Smooth muscle cell (in vitro differentiated cells): ENCODE measurements at regions not wholly inside any gene's neighbourhood (a gene's known extent, or its start where the extent isn't known, plus 50 kb on each side); places are given as distances from the start of the nearest gene placed in this dataset.

Source experiments
- DNase-seq: peaks from one replicate; lab custom pipeline; 2025; ENCODE audit not compliant: unreplicated experiment; lab: John Stamatoyannopoulos, UW
- H2AFZ ChIP-seq: fragments of 200-600 bp; sonication (generic); 2 replicates; pipeline ENCODE4 v1.6.0; 2016; ENCODE audit warnings: antibody characterized with exemption, low read depth, mild to moderate bottlenecking
- H3F3A ChIP-seq: fragments of 200-600 bp; sonication (generic); 2 replicates; pipeline ENCODE4 v1.6.0; 2017; ENCODE audit warnings: antibody characterized with exemption, low read depth
- H3K27ac ChIP-seq: fragments of 200-600 bp; sonication (generic); 2 replicates; pipeline ENCODE4 v1.5.1; 2016; ENCODE audit warnings: low read depth, mild to moderate bottlenecking
- H3K27me3 ChIP-seq: fragments of 200-600 bp; sonication (generic); 2 replicates; pipeline ENCODE4 v1.6.1; 2016; ENCODE audit warnings: low read depth, mild to moderate bottlenecking
- H3K36me3 ChIP-seq: fragments of 200-600 bp; sonication (generic); 2 replicates; pipeline ENCODE4 v1.5.1; 2016; ENCODE audit warnings: low read depth
- H3K4me1 ChIP-seq: fragments of 200-600 bp; sonication (generic); 2 replicates; pipeline ENCODE4 v1.5.1; 2016; ENCODE audit warnings: low read depth
- H3K4me2 ChIP-seq: fragments of 200-600 bp; sonication (generic); 2 replicates; pipeline ENCODE4 v1.6.0; 2016; ENCODE audit warnings: mild to moderate bottlenecking
- H3K4me3 ChIP-seq: fragments of 200-600 bp; sonication (generic); 2 replicates; pipeline ENCODE4 v1.5.1; 2016; ENCODE audit warnings: mild to moderate bottlenecking
- H3K79me2 ChIP-seq: fragments of 200-600 bp; sonication (generic); 2 replicates; pipeline ENCODE4 v1.6.0; 2016; ENCODE audit warnings: low read depth, mild to moderate bottlenecking
- H3K9ac ChIP-seq: fragments of 200-600 bp; sonication (generic); 2 replicates; pipeline ENCODE4 v1.6.0; 2016; ENCODE audit warnings: low read depth
- H3K9me3 ChIP-seq: fragments of 200-600 bp; sonication (generic); replicated peaks from 2 replicates; pipeline ENCODE4 v1.5.1; 2016; ENCODE audit warnings: low read depth
- H4K20me1 ChIP-seq: fragments of 200-600 bp; sonication (generic); 2 replicates; pipeline ENCODE4 v1.6.0; 2016; ENCODE audit warnings: low read depth
- WGBS: methylation state at CpG from one replicate; pipeline ENCODE4 v1.1.7; 2016; ENCODE audit warnings: low lambda C conversion rate; 5-methylcytosine and 5-hydroxymethylcytosine counted together
- TF ChIP-seq, protein P1 (sequence below): fragments of 200-600 bp; sonication (generic); IDR thresholded peaks from 2 replicates; pipeline ENCODE4 v1.5.1; 2017; ENCODE audit warnings: borderline replicate concordance, mild to moderate bottlenecking, antibody characterized with exemption; ENCODE audit not compliant: insufficient read depth, poor library complexity, severe bottlenecking

DNA sequence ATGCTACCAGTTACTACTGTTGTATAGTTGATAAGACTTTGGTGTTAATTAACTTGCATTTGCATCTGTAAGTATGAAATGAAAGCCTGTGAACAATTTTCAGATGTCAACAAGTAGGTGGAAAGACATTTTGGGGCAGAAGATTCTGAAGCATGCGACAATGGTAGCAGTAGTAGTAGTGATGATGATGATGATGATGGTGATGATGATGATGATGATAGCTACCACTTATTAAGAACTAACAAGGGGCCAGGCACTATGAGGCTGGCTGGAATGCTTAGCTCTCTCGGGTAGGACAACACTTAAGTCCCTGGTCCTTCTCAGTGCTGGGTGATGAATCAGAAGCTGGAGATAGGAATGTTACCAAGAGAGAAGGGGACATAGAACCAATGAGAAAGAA, 333.4 kb upstream of the IL12A start:
- Histone ChIP-seq H3K79me2 (no peaks in the 10 kb centered on the region), H3K27me3 (peaks cover 6% of the 10 kb centered on the region), H3F3A (no peaks in the 10 kb centered on the region), H2AFZ (no peak overlapping the region), H3K9me3 (no peaks in the 10 kb centered on the region), H3K9ac (no peak overlapping the region), H3K4me3 (no peak overlapping the region), H3K36me3 (no peaks in the 10 kb centered on the region), H4K20me1 (no peaks in the 10 kb centered on the region), H3K27ac (no peak overlapping the region), H3K4me2 (no peak overlapping the region), H3K4me1 (no peaks in the 10 kb centered on the region)
- TF ChIP-seq, protein P1, sequence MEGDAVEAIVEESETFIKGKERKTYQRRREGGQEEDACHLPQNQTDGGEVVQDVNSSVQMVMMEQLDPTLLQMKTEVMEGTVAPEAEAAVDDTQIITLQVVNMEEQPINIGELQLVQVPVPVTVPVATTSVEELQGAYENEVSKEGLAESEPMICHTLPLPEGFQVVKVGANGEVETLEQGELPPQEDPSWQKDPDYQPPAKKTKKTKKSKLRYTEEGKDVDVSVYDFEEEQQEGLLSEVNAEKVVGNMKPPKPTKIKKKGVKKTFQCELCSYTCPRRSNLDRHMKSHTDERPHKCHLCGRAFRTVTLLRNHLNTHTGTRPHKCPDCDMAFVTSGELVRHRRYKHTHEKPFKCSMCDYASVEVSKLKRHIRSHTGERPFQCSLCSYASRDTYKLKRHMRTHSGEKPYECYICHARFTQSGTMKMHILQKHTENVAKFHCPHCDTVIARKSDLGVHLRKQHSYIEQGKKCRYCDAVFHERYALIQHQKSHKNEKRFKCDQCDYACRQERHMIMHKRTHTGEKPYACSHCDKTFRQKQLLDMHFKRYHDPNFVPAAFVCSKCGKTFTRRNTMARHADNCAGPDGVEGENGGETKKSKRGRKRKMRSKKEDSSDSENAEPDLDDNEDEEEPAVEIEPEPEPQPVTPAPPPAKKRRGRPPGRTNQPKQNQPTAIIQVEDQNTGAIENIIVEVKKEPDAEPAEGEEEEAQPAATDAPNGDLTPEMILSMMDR = no peak
- WGBS = 93% methylated on average over 2 of the region's 2 CpGs
- DNase-seq = no peak

DNA sequence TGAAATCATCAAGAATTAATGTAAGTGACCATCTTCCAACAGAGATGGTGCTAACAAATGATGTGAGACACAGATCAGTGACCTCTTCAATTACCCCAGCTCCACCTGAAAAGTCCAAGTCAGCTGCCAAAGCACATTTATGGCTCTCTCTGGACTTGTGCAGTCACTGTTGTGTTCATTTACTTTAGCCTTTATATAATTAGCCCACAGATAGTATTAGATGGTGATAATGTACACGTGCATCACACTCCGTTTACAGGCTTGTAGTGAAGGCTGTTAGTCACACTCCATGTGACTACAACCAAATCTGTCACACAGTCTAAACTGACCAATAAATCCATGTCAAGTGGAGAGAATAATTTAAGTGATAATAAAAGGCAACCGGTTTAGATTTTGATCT, 331.5 kb upstream of the IL12A start:
- Histone ChIP-seq H2AFZ (no peak overlapping the region), H3K4me2 (no peak overlapping the region), H4K20me1 (no peaks in the 10 kb centered on the region), H3K9ac (no peak overlapping the region), H3F3A (no peaks in the 10 kb centered on the region), H3K79me2 (no peaks in the 10 kb centered on the region), H3K9me3 (no peaks in the 10 kb centered on the region), H3K4me1 (no peaks in the 10 kb centered on the region), H3K27ac (no peak overlapping the region), H3K27me3 (peaks cover 6% of the 10 kb centered on the region), H3K4me3 (no peak overlapping the region), H3K36me3 (no peaks in the 10 kb centered on the region)
- DNase-seq = no peak
- WGBS = 76% methylated on average over 3 of the region's 3 CpGs
- TF ChIP-seq, protein P1 = no peak

DNA sequence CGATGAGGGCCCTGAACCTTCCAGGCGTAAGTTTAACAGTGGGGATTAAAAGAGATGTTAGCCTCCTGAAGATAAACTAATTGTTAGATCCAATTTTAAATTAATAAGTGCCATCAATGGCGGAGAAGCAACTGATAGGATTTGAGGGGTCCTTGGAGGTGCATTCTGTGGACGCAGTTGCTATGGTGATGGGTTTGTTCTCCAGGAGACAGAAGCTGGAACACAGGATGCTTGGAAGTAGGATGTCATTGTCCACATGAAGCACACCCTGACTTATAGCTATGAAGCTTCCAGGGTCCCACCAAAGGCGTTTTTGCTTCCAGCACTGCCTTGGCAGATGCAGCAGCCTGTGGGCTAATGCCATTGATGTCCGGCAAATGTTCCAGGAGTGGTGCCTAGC, 331.0 kb upstream of the IL12A start:
- DNase-seq = no peak
- TF ChIP-seq, protein P1 = no peak
- no peaks in the 10 kb centered on the region for H3F3A ChIP-seq
- no peaks in the 10 kb centered on the region for H3K79me2 ChIP-seq
- H3K36me3 ChIP-seq = no peaks in the 10 kb centered on the region
- H3K9ac ChIP-seq = no peak overlapping the region
- H2AFZ ChIP-seq = no peak overlapping the region
- H3K4me2 ChIP-seq = no peak overlapping the region
- no peaks in the 10 kb centered on the region for H3K9me3 ChIP-seq
- H3K27me3 ChIP-seq = peaks cover 6% of the 10 kb centered on the region
- 94% methylated on average over 6 of the region's 6 CpGs for WGBS
- H3K27ac ChIP-seq = no peak overlapping the region
- H4K20me1 ChIP-seq = no peaks in the 10 kb centered on the region
- no peak overlapping the region for H3K4me3 ChIP-seq
- H3K4me1 ChIP-seq = no peaks in the 10 kb centered on the region

DNA sequence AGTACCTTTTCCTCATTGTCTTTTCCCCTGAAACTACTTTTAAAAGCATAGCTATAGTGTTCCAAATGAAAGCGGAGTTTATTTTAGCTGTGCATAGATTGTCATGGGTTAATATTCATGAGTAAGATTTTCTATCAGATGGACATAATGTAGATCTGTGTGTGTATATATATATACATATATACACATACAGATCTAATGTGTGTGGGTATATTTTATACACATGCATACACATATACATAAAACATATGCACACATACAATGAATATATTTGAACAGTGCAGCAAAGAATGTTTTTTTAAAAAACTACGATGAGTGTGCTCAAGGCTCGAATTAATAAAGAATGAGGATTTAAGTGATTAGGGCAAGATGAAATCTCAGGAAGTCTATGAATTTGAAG, 328.3 kb upstream of the IL12A start:
- no peak overlapping the region for H3K27ac ChIP-seq
- H3K4me3 ChIP-seq = no peak overlapping the region
- no peaks in the 10 kb centered on the region for H3K36me3 ChIP-seq
- no peaks in the 10 kb centered on the region for H3F3A ChIP-seq
- no peaks in the 10 kb centered on the region for H3K4me1 ChIP-seq
- TF ChIP-seq, protein P1 = no peak
- no peak for DNase-seq
- H2AFZ ChIP-seq = no peak overlapping the region
- no peak overlapping the region for H3K9ac ChIP-seq
- no peaks in the 10 kb centered on the region for H4K20me1 ChIP-seq
- H3K9me3 ChIP-seq = no peaks in the 10 kb centered on the region
- H3K27me3 ChIP-seq = peaks cover 6% of the 10 kb centered on the region
- no peak overlapping the region for H3K4me2 ChIP-seq
- 94% methylated on average over 3 of the region's 3 CpGs for WGBS
- H3K79me2 ChIP-seq = no peaks in the 10 kb centered on the region
